Lung microvascular endothelial cell (primary cell): ENCODE measurements at regions not wholly inside any gene's neighbourhood (a gene's known extent, or its start where the extent isn't known, plus 50 kb on each side); places are given as distances from the start of the nearest gene placed in this dataset.

Experiments
- DNase-seq, 2 donors: peaks; one replicate each; pipeline versions ENCODE4 v3.0.0 to v3.0.0-alpha.2; 2010; ENCODE audit warnings: low read depth in 2 of 2

- DNase-seq: no peak
These were observed 134.6 kb upstream of the IRX3 start for GRCh38 chr16:54421220-54421619.

GRCh38 chr16:54418903-54419302, 132.3 kb upstream of the IRX3 start:
- DNase-seq: no peak

- no peak for DNase-seq
These were observed 130.8 kb upstream of the IRX3 start for GRCh38 chr16:54417384-54417783.

- no peak for DNase-seq
These were observed 128.1 kb upstream of the IRX3 start for GRCh38 chr16:54414671-54415070.

- no peak for DNase-seq
These were observed 126.3 kb upstream of the IRX3 start for GRCh38 chr16:54412777-54413455.

- DNase-seq: no peak
These were observed 125.5 kb upstream of the IRX3 start for GRCh38 chr16:54412037-54412436.

- peak in 1 of 2 donors; percentile 68 for DNase-seq
These were observed 125.0 kb upstream of the IRX3 start for GRCh38 chr16:54411544-54411943.

GRCh38 chr16:54409982-54410381, 123.4 kb upstream of the IRX3 start:
- DNase-seq: no peak

- DNase-seq: no peak
These were observed 121.0 kb upstream of the IRX3 start for GRCh38 chr16:54407596-54407995.

- DNase-seq: no peak
These were observed 118.9 kb upstream of the IRX3 start for GRCh38 chr16:54405478-54405877.

- no peak for DNase-seq
These were observed 117.0 kb upstream of the IRX3 start for GRCh38 chr16:54403580-54403979.

- no peak for DNase-seq
These were observed 116.3 kb upstream of the IRX3 start for GRCh38 chr16:54402873-54403272.

GRCh38 chr16:54402270-54402669, 115.7 kb upstream of the IRX3 start:
- no peak for DNase-seq

- no peak for DNase-seq
These were observed 113.7 kb upstream of the IRX3 start for GRCh38 chr16:54400261-54400660.

- DNase-seq: no peak
These were observed 112.4 kb upstream of the IRX3 start for GRCh38 chr16:54398986-54399385.

GRCh38 chr16:54397838-54398237, 111.3 kb upstream of the IRX3 start:
- no peak for DNase-seq

GRCh38 chr16:54397190-54397835, 110.7 kb upstream of the IRX3 start:
- no peak for DNase-seq

- no peak for DNase-seq
These were observed 103.4 kb upstream of the IRX3 start for GRCh38 chr16:54389836-54390494.

- no peak for DNase-seq
These were observed 98.6 kb upstream of the IRX3 start for GRCh38 chr16:54385141-54385540.

- no peak for DNase-seq
These were observed 95.2 kb upstream of the IRX3 start for GRCh38 chr16:54381601-54382313.

GRCh38 chr16:54375071-54375470, 88.5 kb upstream of the IRX3 start:
- no peak for DNase-seq
